SK-N-SH (cell line): ENCODE measurements at regions not wholly inside any gene's neighbourhood (a gene's known extent, or its start where the extent isn't known, plus 50 kb on each side); places are given as distances from the start of the nearest gene placed in this dataset.
"Not testable (repeated sequence)": the region's sequence is repeated elsewhere in the genome, so short reads cannot be mapped to it uniquely, and the experiment has no call there.

Experiments
- CTCF ChIA-PET: fragments of 300-600, 350-600 bp; formaldehyde crosslinking; extraction: SDS; loops from one replicate; lab custom pipeline; 2021; lab: Yijun Ruan, JAX
- POLR2A ChIA-PET: fragments of 350-600 bp; sonication (Branson Sonifier 250); formaldehyde crosslinking; extraction: SDS; loops from one replicate; lab custom pipeline; 2020; ENCODE audit warnings: antibody characterized with exemption, inconsistent platforms; lab: Yijun Ruan, JAX
- DNase-seq: peaks from one replicate; pipeline ENCODE4 v3.0.0; 2012
- H2AFZ ChIP-seq: fragments of 200-600 bp; sonication (generic); 2 replicates; pipeline ENCODE4 v1.8.1; 2016; ENCODE audit warnings: antibody characterized with exemption, mild to moderate bottlenecking, low read depth
- H3F3A ChIP-seq: fragments of 200-600 bp; sonication (generic); replicated peaks from 2 replicates; pipeline ENCODE3; 2016; ENCODE audit warnings: antibody characterized with exemption, mild to moderate bottlenecking; ENCODE audit not compliant: insufficient read depth
- H3K27ac ChIP-seq, 2 experiments: fragments of 200-500 bp in 1 of 2; fragments of 200-600 bp in 1 of 2; sonication (Bioruptor generic) in 1 of 2; sonication (generic), shearing (Covaris generic) in 1 of 2; 2 replicates each; pipeline versions ENCODE4 v1.5.1 to v1.6.1; 2014 to 2016; ENCODE audit warnings: low read depth in 2 of 2, inconsistent platforms in 1 of 2, low read length in 1 of 2, mild to moderate bottlenecking in 1 of 2, mixed read lengths in 1 of 2
- H3K27me3 ChIP-seq: fragments of 200-600 bp; sonication (generic), shearing (Covaris generic); 2 replicates; pipeline ENCODE4 v1.6.1; 2016; ENCODE audit warnings: mixed run types; ENCODE audit not compliant: insufficient read depth
- H3K36me3 ChIP-seq, 2 experiments: fragments of 200-500 bp in 1 of 2; fragments of 200-600 bp in 1 of 2; sonication (Bioruptor generic) in 1 of 2; sonication (generic) in 1 of 2; replicated peaks in 1 of 2; 2 replicates each; pipeline versions ENCODE3 to v1.5.1; 2014 to 2016; ENCODE audit warnings: low read length in 1 of 2, mild to moderate bottlenecking in 1 of 2; ENCODE audit not compliant: insufficient read depth in 2 of 2, control insufficient read depth in 1 of 2
- H3K4me1 ChIP-seq, 2 experiments: fragments of 200-500 bp in 1 of 2; fragments of 200-600 bp in 1 of 2; sonication (Bioruptor generic) in 1 of 2; sonication (generic), shearing (Covaris generic) in 1 of 2; 2 replicates each; pipeline versions ENCODE4 v1.5.1 to v1.6.1; 2014 to 2016; ENCODE audit warnings: low read depth in 1 of 2, low read length in 1 of 2, mixed run types in 1 of 2; ENCODE audit not compliant: insufficient read depth in 2 of 2, control insufficient read depth in 1 of 2
- H3K4me2 ChIP-seq: fragments of 200-600 bp; sonication (generic), shearing (Covaris generic); 2 replicates; pipeline ENCODE4 v1.6.1; 2017; ENCODE audit warnings: mixed run types
- H3K4me3 ChIP-seq, 2 experiments: fragments of 200-500 bp in 1 of 2; fragments of 200-600 bp in 1 of 2; sonication (Bioruptor generic) in 1 of 2; sonication (generic), shearing (Covaris generic) in 1 of 2; 2 replicates each; pipeline versions ENCODE4 v1.5.1 to v1.8.1; 2014 to 2016; ENCODE audit warnings: low read depth in 2 of 2, inconsistent platforms in 1 of 2, low read length in 1 of 2, mild to moderate bottlenecking in 1 of 2, mixed read lengths in 1 of 2, moderate library complexity in 1 of 2
- H3K79me2 ChIP-seq: fragments of 200-600 bp; sonication (generic); 2 replicates; pipeline ENCODE4 v1.8.1; 2017; ENCODE audit warnings: mild to moderate bottlenecking; ENCODE audit not compliant: insufficient read depth
- H3K9ac ChIP-seq: fragments of 200-600 bp; sonication (generic); 2 replicates; pipeline ENCODE4 v1.6.1; 2017; ENCODE audit warnings: mixed run types
- H3K9me2 ChIP-seq: fragments of 200-600 bp; sonication (generic); 2 replicates; pipeline ENCODE4 v1.6.1; 2017; ENCODE audit warnings: mixed run types
- H3K9me3 ChIP-seq: fragments of 200-600 bp; sonication (generic); 2 replicates; pipeline ENCODE4 v1.6.1; 2017; ENCODE audit warnings: mixed run types, mild to moderate bottlenecking, moderate library complexity
- H4K20me1 ChIP-seq: fragments of 200-600 bp; sonication (generic); 2 replicates; pipeline ENCODE4 v1.6.1; 2017; ENCODE audit warnings: mild to moderate bottlenecking, mixed run types; ENCODE audit not compliant: insufficient read depth
- MXI1 ChIP-seq: IDR thresholded peaks from 2 replicates; pipeline ENCODE4 v1.6.1; 2012; ENCODE audit warnings: mild to moderate bottlenecking, low read depth, low read length, improper control_type of control experiment
- REST ChIP-seq: IDR thresholded peaks from 2 replicates; pipeline ENCODE4 v1.6.1; 2012; ENCODE audit warnings: mild to moderate bottlenecking, low read depth, low read length, moderate library complexity
- RXRA ChIP-seq: IDR thresholded peaks from 2 replicates; pipeline ENCODE4 v1.4.0; 2012; ENCODE audit warnings: low read depth, mild to moderate bottlenecking, borderline replicate concordance
- WGBS: methylation state at CpG from one replicate; pipeline ENCODE4 v1.1.6; 2017; ENCODE audit warnings: low lambda C conversion rate; 5-methylcytosine and 5-hydroxymethylcytosine counted together
- small RNA-seq, 7 experiments: library from RNA; depleted of rRNA; stranded (forward); fragments of <200 nt; gene quantifications; one replicate each; pipeline ENCODE3, GENCODE V24; 2012

DNA sequence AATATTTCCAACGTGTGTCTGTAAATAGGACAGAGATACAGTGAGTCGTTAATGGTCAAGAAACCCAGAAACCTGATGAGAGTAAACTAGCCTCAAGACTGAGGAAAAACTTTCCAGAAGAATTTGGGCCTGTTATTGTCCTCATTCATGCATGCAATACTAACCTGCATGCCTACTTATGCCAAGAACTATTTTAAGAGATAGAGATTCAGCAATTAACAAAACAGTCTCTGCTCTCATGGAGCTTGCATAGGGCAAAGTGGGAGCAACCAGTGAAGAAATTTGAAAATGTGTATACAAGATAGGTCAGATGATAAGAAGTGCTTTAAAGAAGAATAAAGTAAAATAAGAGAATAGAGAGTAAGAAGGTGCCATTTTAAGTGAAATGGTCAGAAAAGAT, 66.1 kb upstream of the FRG1 start:
- Histone ChIP-seq H3K4me2 (no peak overlapping the region), H3K9ac (no peak overlapping the region), H3K27ac (no peak overlapping the region), H3F3A (no peaks in the 10 kb centered on the region), H2AFZ (no peak overlapping the region), H3K9me3 (no peaks in the 10 kb centered on the region), H3K9me2 (no peaks in the 10 kb centered on the region), H4K20me1 (no peaks in the 10 kb centered on the region), H3K36me3 (no peaks in the 10 kb centered on the region), H3K79me2 (no peaks in the 10 kb centered on the region), H3K4me3 (no peak overlapping the region), H3K4me1 (no peaks in the 10 kb centered on the region), H3K27me3 (no peaks in the 10 kb centered on the region)
- 48% methylated on average over 2 of the region's 2 CpGs for whole genome bisulfite sequencing
- TF ChIP-seq REST (no peak), RXRA (no peak), MXI1 (no peak)
- CTCF ChIA-PET = no interaction called here
- POLR2A ChIA-PET = no interaction called here
- DNase-seq = no peak

DNA sequence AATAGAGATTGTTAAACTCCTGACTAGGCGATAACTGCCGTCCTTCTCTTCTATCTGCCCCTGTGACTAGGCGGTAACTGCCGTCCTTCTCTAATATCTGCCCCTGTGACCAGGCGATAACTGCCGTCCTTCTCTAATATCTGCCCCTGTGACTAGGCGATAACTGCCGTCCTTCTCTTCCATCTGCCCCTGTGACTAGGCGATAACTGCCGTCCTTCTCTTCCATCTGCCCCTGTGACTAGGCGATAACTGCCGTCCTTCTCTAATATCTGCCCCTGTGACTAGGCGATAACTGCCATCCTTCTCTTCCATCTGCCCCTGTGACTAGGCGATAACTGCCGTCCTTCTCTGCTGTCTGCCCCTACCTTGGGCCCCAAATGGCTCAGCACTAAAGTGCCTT, 59.5 kb upstream of the FRG1 start:
- DNase-seq, H3K9ac ChIP-seq, H2AFZ ChIP-seq, H3K4me1 ChIP-seq, H3K4me3 ChIP-seq, POLR2A ChIA-PET, H4K20me1 ChIP-seq, CTCF ChIA-PET, H3K36me3 ChIP-seq, H3F3A ChIP-seq, H3K4me2 ChIP-seq, H3K9me2 ChIP-seq, H3K79me2 ChIP-seq, H3K9me3 ChIP-seq, H3K27me3 ChIP-seq, H3K27ac ChIP-seq: not testable (repeated sequence)
- WGBS = 86% methylated on average over 15 of the region's 15 CpGs

- H3K4me2 ChIP-seq, POLR2A ChIA-PET, H3K9ac ChIP-seq, H3K27ac ChIP-seq, H2AFZ ChIP-seq, H3K4me3 ChIP-seq, DNase-seq, H3K4me1 ChIP-seq, H4K20me1 ChIP-seq, CTCF ChIA-PET, H3K79me2 ChIP-seq, H3K9me2 ChIP-seq, H3K27me3 ChIP-seq, H3F3A ChIP-seq, H3K9me3 ChIP-seq, H3K36me3 ChIP-seq: not testable (repeated sequence)
- 2% methylated on average over 3 of the region's 4 CpGs for WGBS
Measured at GRCh38 chr4:189888407-189888806, 52.3 kb upstream of the FRG1 start.

Small RNA genes in the stretch of these regions (small RNA-seq; reads per million reads assigned to genes)
- gene RNU1-51P (0 reads per million in 7 experiments), gene RNU7-192P (0 reads per million in 7 experiments)
